ENCODE measurements at regions not wholly inside any gene's neighbourhood (a gene's known extent, or its start where the extent isn't known, plus 50 kb on each side); places are given as distances from the start of the nearest gene placed in this dataset.

GRCh38 chr13:52961256-52961910 is 67.2 kb upstream of the OLFM4 start (continued):
- TF ChIP-seq, protein P1, sequence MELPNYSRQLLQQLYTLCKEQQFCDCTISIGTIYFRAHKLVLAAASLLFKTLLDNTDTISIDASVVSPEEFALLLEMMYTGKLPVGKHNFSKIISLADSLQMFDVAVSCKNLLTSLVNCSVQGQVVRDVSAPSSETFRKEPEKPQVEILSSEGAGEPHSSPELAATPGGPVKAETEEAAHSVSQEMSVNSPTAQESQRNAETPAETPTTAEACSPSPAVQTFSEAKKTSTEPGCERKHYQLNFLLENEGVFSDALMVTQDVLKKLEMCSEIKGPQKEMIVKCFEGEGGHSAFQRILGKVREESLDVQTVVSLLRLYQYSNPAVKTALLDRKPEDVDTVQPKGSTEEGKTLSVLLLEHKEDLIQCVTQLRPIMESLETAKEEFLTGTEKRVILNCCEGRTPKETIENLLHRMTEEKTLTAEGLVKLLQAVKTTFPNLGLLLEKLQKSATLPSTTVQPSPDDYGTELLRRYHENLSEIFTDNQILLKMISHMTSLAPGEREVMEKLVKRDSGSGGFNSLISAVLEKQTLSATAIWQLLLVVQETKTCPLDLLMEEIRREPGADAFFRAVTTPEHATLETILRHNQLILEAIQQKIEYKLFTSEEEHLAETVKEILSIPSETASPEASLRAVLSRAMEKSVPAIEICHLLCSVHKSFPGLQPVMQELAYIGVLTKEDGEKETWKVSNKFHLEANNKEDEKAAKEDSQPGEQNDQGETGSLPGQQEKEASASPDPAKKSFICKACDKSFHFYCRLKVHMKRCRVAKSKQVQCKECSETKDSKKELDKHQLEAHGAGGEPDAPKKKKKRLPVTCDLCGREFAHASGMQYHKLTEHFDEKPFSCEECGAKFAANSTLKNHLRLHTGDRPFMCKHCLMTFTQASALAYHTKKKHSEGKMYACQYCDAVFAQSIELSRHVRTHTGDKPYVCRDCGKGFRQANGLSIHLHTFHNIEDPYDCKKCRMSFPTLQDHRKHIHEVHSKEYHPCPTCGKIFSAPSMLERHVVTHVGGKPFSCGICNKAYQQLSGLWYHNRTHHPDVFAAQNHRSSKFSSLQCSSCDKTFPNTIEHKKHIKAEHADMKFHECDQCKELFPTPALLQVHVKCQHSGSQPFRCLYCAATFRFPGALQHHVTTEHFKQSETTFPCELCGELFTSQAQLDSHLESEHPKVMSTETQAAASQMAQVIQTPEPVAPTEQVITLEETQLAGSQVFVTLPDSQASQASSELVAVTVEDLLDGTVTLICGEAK (IDR thresholded peaks at IDR 0.05), result no peak
- TF ChIP-seq, protein P1 (CRISPR knock-in tag; IDR thresholded peaks at IDR 0.05), result no peak
- no peak for TF ChIP-seq SALL1 (CRISPR knock-in tag; IDR thresholded peaks at IDR 0.05)
- no peak for TF ChIP-seq ZSCAN22 (CRISPR knock-in tag; IDR thresholded peaks at IDR 0.05)
- TF ChIP-seq ZNF121 (CRISPR knock-in tag; IDR thresholded peaks at IDR 0.05), result no peak
- TF ChIP-seq, protein P2, sequence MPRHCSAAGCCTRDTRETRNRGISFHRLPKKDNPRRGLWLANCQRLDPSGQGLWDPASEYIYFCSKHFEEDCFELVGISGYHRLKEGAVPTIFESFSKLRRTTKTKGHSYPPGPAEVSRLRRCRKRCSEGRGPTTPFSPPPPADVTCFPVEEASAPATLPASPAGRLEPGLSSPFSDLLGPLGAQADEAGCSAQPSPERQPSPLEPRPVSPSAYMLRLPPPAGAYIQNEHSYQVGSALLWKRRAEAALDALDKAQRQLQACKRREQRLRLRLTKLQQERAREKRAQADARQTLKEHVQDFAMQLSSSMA (CRISPR knock-in tag; IDR thresholded peaks at IDR 0.05), result no peak
- TF ChIP-seq TRAFD1 (CRISPR knock-in tag; IDR thresholded peaks at IDR 0.05; ENCODE audit: borderline replicate concordance), result no peak
- TF ChIP-seq PATZ1 (CRISPR knock-in tag; IDR thresholded peaks at IDR 0.05), result no peak
- TF ChIP-seq ZBTB1 (CRISPR knock-in tag; IDR thresholded peaks at IDR 0.05; ENCODE audit: borderline replicate concordance), result no peak
- no peak for TF ChIP-seq SKI (IDR thresholded peaks at IDR 0.05; ENCODE audit: partially characterized antibody)
- no peak for TF ChIP-seq HMGA1 (CRISPR knock-in tag; conservative IDR thresholded peaks at IDR 0.05)
- TF ChIP-seq, protein P3, sequence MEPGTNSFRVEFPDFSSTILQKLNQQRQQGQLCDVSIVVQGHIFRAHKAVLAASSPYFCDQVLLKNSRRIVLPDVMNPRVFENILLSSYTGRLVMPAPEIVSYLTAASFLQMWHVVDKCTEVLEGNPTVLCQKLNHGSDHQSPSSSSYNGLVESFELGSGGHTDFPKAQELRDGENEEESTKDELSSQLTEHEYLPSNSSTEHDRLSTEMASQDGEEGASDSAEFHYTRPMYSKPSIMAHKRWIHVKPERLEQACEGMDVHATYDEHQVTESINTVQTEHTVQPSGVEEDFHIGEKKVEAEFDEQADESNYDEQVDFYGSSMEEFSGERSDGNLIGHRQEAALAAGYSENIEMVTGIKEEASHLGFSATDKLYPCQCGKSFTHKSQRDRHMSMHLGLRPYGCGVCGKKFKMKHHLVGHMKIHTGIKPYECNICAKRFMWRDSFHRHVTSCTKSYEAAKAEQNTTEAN (CRISPR knock-in tag; conservative IDR thresholded peaks at IDR 0.05), result no peak

Measured in HepG2 (cell line).